Left lung (tissue), 4 donors: ENCODE measurements at regions not wholly inside any gene's neighbourhood (a gene's known extent, or its start where the extent isn't known, plus 50 kb on each side); places are given as distances from the start of the nearest gene placed in this dataset.

Experiments
- ATAC-seq: fragments of 200-7000 bp; cut with Tn5 transposase; one replicate; pipeline ENCODE4 v1.9.1; 2020; ENCODE audit warnings: moderate library complexity
- DNase-seq, 4 donors: peaks; one replicate each; pipeline ENCODE4 v3.0.0-alpha.2; 2013 to 2020
- H3K27ac ChIP-seq, 2 donors: fragments of 200-600 bp; sonication (generic) in 1 of 2; one replicate each; pipeline versions ENCODE4 v1.5.0 to v1.8.0; 2020 to 2021
- H3K27me3 ChIP-seq, 2 donors: fragments of 200-600 bp; sonication (generic) in 1 of 2; one replicate each; pipeline versions ENCODE4 v1.5.0 to v1.8.0; 2020 to 2021
- H3K36me3 ChIP-seq, 2 donors: fragments of 200-600 bp; sonication (generic) in 1 of 2; one replicate each; pipeline versions ENCODE4 v1.5.0 to v1.8.0; 2020 to 2021
- H3K4me1 ChIP-seq, 2 donors: fragments of 200-600 bp; one replicate each; pipeline ENCODE4 v1.8.0; 2021
- H3K4me3 ChIP-seq, 2 donors: fragments of 200-600 bp; sonication (generic) in 1 of 2; one replicate each; pipeline versions ENCODE4 v1.5.0 to v1.8.0; 2020 to 2021; ENCODE audit warnings: mild to moderate bottlenecking in 1 of 2
- H3K9me3 ChIP-seq, 2 donors: fragments of 200-600 bp; sonication (generic) in 1 of 2; one replicate each; pipeline versions ENCODE4 v1.5.0 to v1.8.0; 2020 to 2021
- intact Hi-C, 2 donors: fragments of 100-400 bp; cut with DNase I; formaldehyde crosslinking; loops; one replicate each; pipeline versions ENCODE4 v1.11.2 to v1.14.2; 2022
- TF ChIP-seq, protein P1 (sequence below), 2 donors: fragments of 200-600 bp; sonication (generic) in 1 of 2; IDR thresholded peaks; one replicate each; pipeline versions ENCODE4 v1.5.0 to v1.8.0; 2021; ENCODE audit warnings: antibody characterized with exemption in 2 of 2
- donor health status: DM: no; HTN: yes; CAD: no.
- donor health status: DM: no; HTN: no; CAD: no.

DNA sequence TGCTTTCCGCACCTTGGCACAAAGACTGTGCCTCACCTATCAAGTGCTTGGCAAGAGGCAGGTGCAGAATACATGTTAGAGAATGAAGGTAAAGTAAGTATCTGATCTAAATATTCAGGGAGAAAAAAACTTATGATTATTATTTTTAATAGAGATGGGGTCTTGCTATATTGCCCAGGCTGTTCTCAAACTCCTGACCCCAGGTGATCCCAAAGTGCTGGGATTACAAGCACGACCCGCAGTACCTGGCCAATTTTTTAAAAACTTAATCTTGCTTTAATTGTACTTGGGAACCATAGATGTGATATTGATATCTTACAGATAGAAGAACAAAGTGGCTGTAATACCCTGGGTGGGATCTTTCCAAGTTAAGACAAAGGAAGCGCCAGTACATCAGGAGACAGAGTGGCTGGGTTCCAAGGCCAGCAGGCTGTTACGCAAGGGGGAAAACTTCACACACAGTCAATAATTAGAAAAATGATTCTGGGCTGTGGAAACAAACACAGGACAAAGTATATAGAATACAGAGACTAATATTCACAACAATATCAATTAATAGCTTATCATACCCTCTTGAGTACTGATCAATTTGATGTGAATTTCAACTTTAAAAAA lies 58.6 kb upstream of the ATP1A1 start:
- intact Hi-C loops: no loop called here
- Histone ChIP-seq H3K9me3 (no peaks in the 10 kb centered on the region), H3K4me3 (no peak overlapping the region), H3K4me1 (peaks cover 5 to 10% of the 10 kb centered on the region in 2 donors), H3K27ac (no peak overlapping the region), H3K27me3 (no peaks in the 10 kb centered on the region), H3K36me3 (no peaks in the 10 kb centered on the region)
- TF ChIP-seq, protein P1, sequence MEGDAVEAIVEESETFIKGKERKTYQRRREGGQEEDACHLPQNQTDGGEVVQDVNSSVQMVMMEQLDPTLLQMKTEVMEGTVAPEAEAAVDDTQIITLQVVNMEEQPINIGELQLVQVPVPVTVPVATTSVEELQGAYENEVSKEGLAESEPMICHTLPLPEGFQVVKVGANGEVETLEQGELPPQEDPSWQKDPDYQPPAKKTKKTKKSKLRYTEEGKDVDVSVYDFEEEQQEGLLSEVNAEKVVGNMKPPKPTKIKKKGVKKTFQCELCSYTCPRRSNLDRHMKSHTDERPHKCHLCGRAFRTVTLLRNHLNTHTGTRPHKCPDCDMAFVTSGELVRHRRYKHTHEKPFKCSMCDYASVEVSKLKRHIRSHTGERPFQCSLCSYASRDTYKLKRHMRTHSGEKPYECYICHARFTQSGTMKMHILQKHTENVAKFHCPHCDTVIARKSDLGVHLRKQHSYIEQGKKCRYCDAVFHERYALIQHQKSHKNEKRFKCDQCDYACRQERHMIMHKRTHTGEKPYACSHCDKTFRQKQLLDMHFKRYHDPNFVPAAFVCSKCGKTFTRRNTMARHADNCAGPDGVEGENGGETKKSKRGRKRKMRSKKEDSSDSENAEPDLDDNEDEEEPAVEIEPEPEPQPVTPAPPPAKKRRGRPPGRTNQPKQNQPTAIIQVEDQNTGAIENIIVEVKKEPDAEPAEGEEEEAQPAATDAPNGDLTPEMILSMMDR (IDR thresholded peaks at IDR 0.05): no peak
- ATAC-seq (no peak), DNase-seq (peak in 1 of 4 donors; percentile 25)

DNA sequence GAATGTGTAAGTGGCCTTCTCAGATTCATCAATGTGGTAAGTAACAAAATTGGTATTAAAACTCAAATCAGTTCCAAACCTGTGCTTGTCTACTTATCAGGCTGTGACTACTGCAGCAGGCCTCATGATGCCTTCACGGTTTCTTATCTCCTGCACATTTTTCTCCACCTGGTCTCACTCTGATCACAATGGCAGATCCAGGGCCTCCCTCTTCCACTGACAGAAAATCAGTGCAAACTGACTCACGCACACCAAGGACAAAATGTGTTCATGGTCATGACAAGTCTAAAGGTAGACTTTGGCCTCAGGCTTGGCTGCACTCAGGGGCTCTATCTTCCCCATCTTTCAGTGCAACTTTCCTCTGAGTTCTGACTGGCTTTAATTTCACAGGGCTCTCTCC lies 56.7 kb upstream of the ATP1A1 start:
- ATAC-seq (no peak), DNase-seq (no peak)
- TF ChIP-seq, protein P1 (IDR thresholded peaks at IDR 0.05): no peak
- Histone ChIP-seq H3K36me3 (no peaks in the 10 kb centered on the region), H3K9me3 (no peaks in the 10 kb centered on the region), H3K27me3 (no peaks in the 10 kb centered on the region), H3K27ac (no peak overlapping the region), H3K4me3 (no peak overlapping the region), H3K4me1 (peaks cover 3 to 4% of the 10 kb centered on the region in 2 donors)
- intact Hi-C loops: no loop called here

DNA sequence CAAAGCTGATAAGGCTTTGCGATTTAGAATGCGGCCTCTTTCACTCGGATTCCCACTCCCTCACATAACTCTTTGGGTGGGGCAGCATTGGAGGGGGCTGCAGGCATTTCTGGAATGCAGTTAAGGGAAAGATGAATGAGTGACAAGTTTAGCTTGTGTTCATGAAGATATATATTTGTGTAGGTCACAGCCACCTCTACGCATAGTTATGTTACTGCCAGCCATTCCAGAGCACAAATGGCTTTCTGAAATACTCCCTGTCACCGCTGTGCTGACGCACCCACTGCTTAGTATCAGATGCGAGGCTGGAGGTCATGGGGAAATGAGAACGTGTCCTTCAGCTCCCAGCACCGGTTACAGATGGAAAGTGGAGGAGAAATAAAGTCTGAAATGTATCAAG lies 54.1 kb upstream of the ATP1A1 start:
- no peaks in the 10 kb centered on the region for H3K27me3 ChIP-seq
- TF ChIP-seq, protein P1 (IDR thresholded peaks at IDR 0.05): no peak
- ATAC-seq: no peak
- intact Hi-C loops: no loop called here
- H3K4me3 ChIP-seq: no peak overlapping the region
- no peaks in the 10 kb centered on the region for H3K36me3 ChIP-seq
- no peaks in the 10 kb centered on the region for H3K9me3 ChIP-seq
- DNase-seq: no peak
- no peak overlapping the region for H3K27ac ChIP-seq
- H3K4me1 ChIP-seq: no peaks in the 10 kb centered on the region

DNA sequence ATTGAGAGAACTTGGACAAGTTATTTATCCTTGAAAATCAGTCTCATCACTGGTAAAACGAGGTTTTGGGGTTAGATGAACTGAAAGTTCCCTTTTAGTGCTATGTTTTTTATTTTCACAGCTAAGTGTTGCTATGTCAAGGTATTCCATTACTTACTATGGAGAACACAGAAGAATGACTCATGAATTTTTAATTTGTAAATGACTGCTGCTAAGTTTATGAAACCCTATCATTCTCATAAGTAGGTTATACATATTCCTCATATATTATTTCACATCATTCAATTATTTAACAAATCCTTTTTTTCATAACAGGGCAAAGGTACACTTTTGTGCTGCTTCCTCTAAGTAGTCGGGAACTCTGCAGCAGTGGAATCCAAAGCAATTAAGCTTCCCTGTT lies 52.2 kb upstream of the ATP1A1 start:
- no peak overlapping the region for H3K4me3 ChIP-seq
- no peaks in the 10 kb centered on the region for H3K9me3 ChIP-seq
- no peak overlapping the region for H3K27ac ChIP-seq
- no peak for DNase-seq
- H3K36me3 ChIP-seq: no peaks in the 10 kb centered on the region
- TF ChIP-seq, protein P1 (IDR thresholded peaks at IDR 0.05): no peak
- no peak for ATAC-seq
- intact Hi-C loops: no loop called here
- no peaks in the 10 kb centered on the region for H3K27me3 ChIP-seq
- no peaks in the 10 kb centered on the region for H3K4me1 ChIP-seq

DNA sequence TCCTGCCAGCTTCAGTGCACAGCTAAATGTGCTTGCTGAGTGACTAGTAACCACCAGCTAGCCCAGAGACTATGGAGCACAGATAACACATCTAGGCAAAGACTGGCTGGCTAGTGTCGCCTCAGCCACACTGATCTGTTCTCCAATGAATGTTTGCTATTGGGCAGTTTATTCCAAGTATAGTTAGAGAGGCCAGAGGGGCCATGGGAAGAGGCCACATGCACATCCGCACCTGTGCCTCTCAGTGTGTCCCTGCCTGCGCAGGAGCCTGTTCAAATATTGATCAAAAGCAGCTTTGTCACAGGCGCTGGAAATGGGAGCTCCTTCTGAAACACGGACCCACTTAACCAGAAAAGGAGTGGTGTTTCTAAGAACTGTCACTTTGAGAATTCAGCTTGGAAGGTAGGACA lies 51.3 kb upstream of the ATP1A1 start:
- intact Hi-C loops: no loop called here
- TF ChIP-seq, protein P1 (IDR thresholded peaks at IDR 0.05): no peak
- H3K4me1 ChIP-seq: no peaks in the 10 kb centered on the region

More for the DNA sequence above, 51.3 kb upstream of the ATP1A1 start:
- no peak overlapping the region for H3K4me3 ChIP-seq
- DNase-seq (no peak), ATAC-seq (peak; percentile 57)
- no peaks in the 10 kb centered on the region for H3K36me3 ChIP-seq
- no peaks in the 10 kb centered on the region for H3K27me3 ChIP-seq
- no peak overlapping the region for H3K27ac ChIP-seq
- H3K9me3 ChIP-seq: no peaks in the 10 kb centered on the region
